ENCODE measurements at regions not wholly inside any gene's neighbourhood (a gene's known extent, or its start where the extent isn't known, plus 50 kb on each side); places are given as distances from the start of the nearest gene placed in this dataset.

DNA sequence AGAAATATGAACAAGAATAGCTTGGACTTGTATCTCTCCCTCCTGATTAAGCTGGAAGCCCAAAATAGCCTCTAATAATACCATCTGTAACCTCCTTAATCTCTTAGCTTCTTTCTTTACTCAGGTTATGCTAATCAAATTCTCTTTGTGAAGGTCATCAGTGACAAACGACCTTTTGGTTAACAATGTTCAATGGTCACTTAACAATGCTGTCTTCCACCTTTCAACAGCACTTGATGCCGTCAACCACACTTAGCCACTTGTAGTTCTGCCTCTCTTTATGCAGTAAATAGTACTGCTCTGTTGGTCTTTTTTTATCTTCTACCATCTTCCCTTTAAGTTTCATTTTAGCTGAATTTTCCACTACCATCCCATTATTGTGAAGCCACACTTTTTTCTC lies 476.6 kb upstream of the TGFBR2 start:
- intact Hi-C loops (cut with micrococcal nuclease), result no loop called here
- Mint-ChIP-seq H3K27me3 (ENCODE audit: low read depth in 3 of 3) (peaks cover 0 to 3% (median 0%) of the 10 kb centered on the region in 3 donors), H3K27ac (no peak overlapping the region), H3K9me3 (peaks cover 0 to 13% (median 7%) of the 10 kb centered on the region in 7 donors), H3K4me1 (no peaks in the 10 kb centered on the region), H3K4me3 (no peak overlapping the region), H3K36me3 (no peaks in the 10 kb centered on the region)
- Histone ChIP-seq H3K4me1 (ENCODE audit: control insufficient read depth in 1 of 2, insufficient read depth in 2 of 2, low read length in 2 of 2) (no peaks in the 10 kb centered on the region), H4K20me1 (ENCODE audit: insufficient read depth, low read length) (no peaks in the 10 kb centered on the region), H3K9me3 (replicated peaks in 1 of 2; ENCODE audit: control insufficient read depth in 1 of 2, insufficient read depth in 1 of 2, low read length in 2 of 2) (peaks cover 0 to 3% of the 10 kb centered on the region in 2 donors), H3K4me3 (replicated peaks in 1 of 3; ENCODE audit: low read depth in 2 of 3, low read length in 3 of 3) (no peak overlapping the region), H3K27ac (ENCODE audit: low read depth in 1 of 2, low read length in 2 of 2) (no peak overlapping the region), H2AFZ (ENCODE audit: insufficient read depth, low read depth, low read length, poor library complexity, severe bottlenecking) (no peak overlapping the region), H3K36me3 (replicated peaks in 1 of 2; ENCODE audit: control insufficient read depth in 1 of 2, insufficient read depth in 2 of 2, low read length in 2 of 2) (no peaks in the 10 kb centered on the region), H3K9ac (ENCODE audit: insufficient read depth, low read length, poor library complexity, severe bottlenecking) (no peak overlapping the region), H3K4me2 (replicated peaks; ENCODE audit: extremely low read depth, low read length, poor library complexity, severe bottlenecking) (no peak overlapping the region), H3K27me3 (ENCODE audit: control insufficient read depth in 2 of 2, insufficient read depth in 2 of 2, low read length in 2 of 2) (no peaks in the 10 kb centered on the region), H3K79me2 (ENCODE audit: insufficient read depth, low read length) (no peaks in the 10 kb centered on the region)
- TF ChIP-seq, protein P1, sequence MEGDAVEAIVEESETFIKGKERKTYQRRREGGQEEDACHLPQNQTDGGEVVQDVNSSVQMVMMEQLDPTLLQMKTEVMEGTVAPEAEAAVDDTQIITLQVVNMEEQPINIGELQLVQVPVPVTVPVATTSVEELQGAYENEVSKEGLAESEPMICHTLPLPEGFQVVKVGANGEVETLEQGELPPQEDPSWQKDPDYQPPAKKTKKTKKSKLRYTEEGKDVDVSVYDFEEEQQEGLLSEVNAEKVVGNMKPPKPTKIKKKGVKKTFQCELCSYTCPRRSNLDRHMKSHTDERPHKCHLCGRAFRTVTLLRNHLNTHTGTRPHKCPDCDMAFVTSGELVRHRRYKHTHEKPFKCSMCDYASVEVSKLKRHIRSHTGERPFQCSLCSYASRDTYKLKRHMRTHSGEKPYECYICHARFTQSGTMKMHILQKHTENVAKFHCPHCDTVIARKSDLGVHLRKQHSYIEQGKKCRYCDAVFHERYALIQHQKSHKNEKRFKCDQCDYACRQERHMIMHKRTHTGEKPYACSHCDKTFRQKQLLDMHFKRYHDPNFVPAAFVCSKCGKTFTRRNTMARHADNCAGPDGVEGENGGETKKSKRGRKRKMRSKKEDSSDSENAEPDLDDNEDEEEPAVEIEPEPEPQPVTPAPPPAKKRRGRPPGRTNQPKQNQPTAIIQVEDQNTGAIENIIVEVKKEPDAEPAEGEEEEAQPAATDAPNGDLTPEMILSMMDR (IDR thresholded peaks at IDR 0.05), result no peak
- no peak for DNase-seq
- 73% methylated on average over 1 of the region's 2 CpGs for WGBS (ENCODE audit: insufficient coverage)

DNA sequence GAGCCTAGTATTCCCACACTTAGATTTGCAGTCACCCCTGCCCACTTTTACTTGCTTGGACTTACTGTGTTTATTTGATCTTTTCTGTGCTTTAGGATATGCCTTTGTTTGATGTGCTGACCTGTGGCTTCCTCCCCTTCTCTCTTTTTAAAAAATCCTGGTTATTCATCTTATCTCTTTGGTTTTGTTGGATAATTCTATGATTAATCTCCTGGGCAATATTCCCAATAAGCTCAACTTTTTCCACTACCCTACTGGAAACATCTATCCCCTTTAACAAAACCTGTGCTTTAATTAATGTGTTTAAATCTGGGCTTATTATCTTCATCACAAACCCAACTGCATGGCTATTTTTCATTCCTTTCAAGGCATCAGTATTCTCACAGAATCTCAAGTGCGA lies 476.0 kb upstream of the TGFBR2 start:
- WGBS (ENCODE audit: insufficient coverage), result 100% methylated on average over 1 of the region's 1 CpG
- no peak for DNase-seq
- Histone ChIP-seq H3K4me3 (replicated peaks in 1 of 3; ENCODE audit: low read depth in 2 of 3, low read length in 3 of 3) (no peak overlapping the region), H3K27ac (ENCODE audit: low read depth in 1 of 2, low read length in 2 of 2) (no peak overlapping the region), H4K20me1 (ENCODE audit: insufficient read depth, low read length) (no peaks in the 10 kb centered on the region), H3K4me2 (replicated peaks; ENCODE audit: extremely low read depth, low read length, poor library complexity, severe bottlenecking) (no peak overlapping the region), H3K4me1 (ENCODE audit: control insufficient read depth in 1 of 2, insufficient read depth in 2 of 2, low read length in 2 of 2) (no peaks in the 10 kb centered on the region), H3K9ac (ENCODE audit: insufficient read depth, low read length, poor library complexity, severe bottlenecking) (no peak overlapping the region), H3K27me3 (ENCODE audit: control insufficient read depth in 2 of 2, insufficient read depth in 2 of 2, low read length in 2 of 2) (no peaks in the 10 kb centered on the region), H2AFZ (ENCODE audit: insufficient read depth, low read depth, low read length, poor library complexity, severe bottlenecking) (no peak overlapping the region), H3K9me3 (replicated peaks in 1 of 2; ENCODE audit: control insufficient read depth in 1 of 2, insufficient read depth in 1 of 2, low read length in 2 of 2) (peaks cover 0 to 3% of the 10 kb centered on the region in 2 donors), H3K79me2 (ENCODE audit: insufficient read depth, low read length) (no peaks in the 10 kb centered on the region), H3K36me3 (replicated peaks in 1 of 2; ENCODE audit: control insufficient read depth in 1 of 2, insufficient read depth in 2 of 2, low read length in 2 of 2) (no peaks in the 10 kb centered on the region)
- Mint-ChIP-seq H3K36me3 (no peaks in the 10 kb centered on the region), H3K27me3 (ENCODE audit: low read depth in 3 of 3) (peaks cover 0 to 3% (median 0%) of the 10 kb centered on the region in 3 donors), H3K9me3 (peaks cover 0 to 13% (median 4%) of the 10 kb centered on the region in 7 donors), H3K4me1 (no peaks in the 10 kb centered on the region), H3K4me3 (no peak overlapping the region), H3K27ac (no peak overlapping the region)
- TF ChIP-seq, protein P1 (IDR thresholded peaks at IDR 0.05), result no peak
- intact Hi-C loops (cut with micrococcal nuclease), result no loop called here

Measured in CD14-positive monocyte (primary cell).